ENCODE measurements at regions not wholly inside any gene's neighbourhood (a gene's known extent, or its start where the extent isn't known, plus 50 kb on each side); places are given as distances from the start of the nearest gene placed in this dataset.

DNA sequence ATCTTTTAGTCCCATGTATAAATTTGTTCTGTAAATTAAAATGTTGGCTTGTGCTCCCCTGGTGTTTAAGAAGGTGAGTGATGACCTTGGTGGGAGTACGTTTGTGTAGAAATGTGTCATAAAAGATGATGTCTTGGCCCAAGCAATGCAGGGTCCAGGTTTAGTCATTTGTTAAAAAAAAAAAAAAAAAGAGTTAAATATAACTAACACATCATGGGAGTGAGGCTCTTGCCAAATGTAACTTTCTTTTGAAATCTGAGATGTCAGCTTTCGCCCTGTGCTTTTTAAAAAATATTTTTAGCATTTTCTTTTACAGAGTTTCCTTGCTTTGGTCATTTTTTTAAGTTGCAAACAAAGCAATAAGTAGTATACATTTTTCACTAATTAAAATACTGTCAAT is 135.6 kb downstream of the FBXO8 start:
- Histone ChIP-seq H3K23ac (ENCODE audit: insufficient read length, low read depth, low read length) (no peak overlapping the region), H2BK12ac (ENCODE audit: insufficient read length, low read depth, low read length) (no peak overlapping the region), H2AFZ (ENCODE audit: low read length) (no peak overlapping the region), H3K4ac (ENCODE audit: low read depth, low read length) (no peak overlapping the region), H3T11ph (ENCODE audit: low read length) (no peak overlapping the region), H3K56ac (ENCODE audit: insufficient read length, low read depth, low read length) (no peak overlapping the region), H3K9ac (ENCODE audit: extremely low read depth, insufficient read length, low read length) (no peak overlapping the region), H3K79me1 (ENCODE audit: insufficient read depth, low read depth, low read length, poor library complexity, severe bottlenecking) (no peaks in the 10 kb centered on the region), H4K5ac (ENCODE audit: insufficient read length, low read depth, low read length) (no peak overlapping the region), H3K4me1 (ENCODE audit: insufficient read depth, low read length) (no peaks in the 10 kb centered on the region), H2BK15ac (ENCODE audit: low read depth, low read length) (no peak overlapping the region), H2BK5ac (ENCODE audit: insufficient read length, low read length) (no peak overlapping the region), H3K18ac (ENCODE audit: insufficient read length, low read depth, low read length) (no peak overlapping the region), H4K20me1 (ENCODE audit: control insufficient read depth, insufficient read depth, insufficient read length) (no peaks in the 10 kb centered on the region), H4K8ac (replicated peaks; ENCODE audit: insufficient read length, low read depth, low read length) (no peak overlapping the region), H2BK20ac (ENCODE audit: low read depth, low read length, poor library complexity, severe bottlenecking) (no peak overlapping the region), H2BK120ac (ENCODE audit: low read depth, low read length, poor library complexity, severe bottlenecking) (no peak overlapping the region), H3K9me3 (ENCODE audit: control insufficient read depth, low read depth, low read length) (no peaks in the 10 kb centered on the region), H3K27ac (ENCODE audit: insufficient read length, low read depth, low read length) (no peak overlapping the region), H3K79me2 (ENCODE audit: insufficient read depth, low read length) (no peaks in the 10 kb centered on the region), H3K27me3 (ENCODE audit: insufficient read depth, low read length) (no peaks in the 10 kb centered on the region), H3K23me2 (ENCODE audit: insufficient read length, low read depth, low read length, poor library complexity, severe bottlenecking) (no peaks in the 10 kb centered on the region), H3K4me2 (ENCODE audit: insufficient read depth, insufficient read length, low read length) (no peak overlapping the region), H2AK5ac (ENCODE audit: insufficient read length, low read length) (no peak overlapping the region), H3K14ac (ENCODE audit: insufficient read depth, low read length) (no peak overlapping the region), H4K91ac (ENCODE audit: insufficient read length, low read depth, low read length) (no peak overlapping the region)
- DNase-seq: no peak
- H3K4me1 Mint-ChIP-seq: peaks cover 6 to 12% of the 10 kb centered on the region in 2 experiments
- TF ChIP-seq, protein P1, sequence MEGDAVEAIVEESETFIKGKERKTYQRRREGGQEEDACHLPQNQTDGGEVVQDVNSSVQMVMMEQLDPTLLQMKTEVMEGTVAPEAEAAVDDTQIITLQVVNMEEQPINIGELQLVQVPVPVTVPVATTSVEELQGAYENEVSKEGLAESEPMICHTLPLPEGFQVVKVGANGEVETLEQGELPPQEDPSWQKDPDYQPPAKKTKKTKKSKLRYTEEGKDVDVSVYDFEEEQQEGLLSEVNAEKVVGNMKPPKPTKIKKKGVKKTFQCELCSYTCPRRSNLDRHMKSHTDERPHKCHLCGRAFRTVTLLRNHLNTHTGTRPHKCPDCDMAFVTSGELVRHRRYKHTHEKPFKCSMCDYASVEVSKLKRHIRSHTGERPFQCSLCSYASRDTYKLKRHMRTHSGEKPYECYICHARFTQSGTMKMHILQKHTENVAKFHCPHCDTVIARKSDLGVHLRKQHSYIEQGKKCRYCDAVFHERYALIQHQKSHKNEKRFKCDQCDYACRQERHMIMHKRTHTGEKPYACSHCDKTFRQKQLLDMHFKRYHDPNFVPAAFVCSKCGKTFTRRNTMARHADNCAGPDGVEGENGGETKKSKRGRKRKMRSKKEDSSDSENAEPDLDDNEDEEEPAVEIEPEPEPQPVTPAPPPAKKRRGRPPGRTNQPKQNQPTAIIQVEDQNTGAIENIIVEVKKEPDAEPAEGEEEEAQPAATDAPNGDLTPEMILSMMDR (conservative IDR thresholded peaks at IDR 0.05): no peak
- WGBS (ENCODE audit: extremely low coverage, insufficient read length, low lambda C conversion rate): no CpG with 5 or more reads among the region's 2 CpGs
- no peaks in the 10 kb centered on the region for H3K36me3 Mint-ChIP-seq (ENCODE audit: insufficient read depth in 1 of 3, low read depth in 3 of 3)
- no peaks in the 10 kb centered on the region; the same call in 1 of the 2 replicates for H3K27me3 Mint-ChIP-seq (ENCODE audit: low read depth)
- H3K4me3 Mint-ChIP-seq: no peak overlapping the region
- H3K9me3 Mint-ChIP-seq: no peaks in the 10 kb centered on the region
- H3K27ac Mint-ChIP-seq: no peak overlapping the region
